GM21737 (cell line): ENCODE measurements at regions not wholly inside any gene's neighbourhood (a gene's known extent, or its start where the extent isn't known, plus 50 kb on each side); places are given as distances from the start of the nearest gene placed in this dataset.
"Not testable (repeated sequence)": the region's sequence is repeated elsewhere in the genome, so short reads cannot be mapped to it uniquely, and the experiment has no call there.

Experiments used
- ATAC-seq: cut with Tn5 transposase; IDR thresholded peaks from one replicate; pipeline ENCODE4 v1.9.1; 2021; ENCODE audit warnings: mild to moderate bottlenecking, moderate library complexity; ENCODE audit not compliant: unreplicated experiment

DNA sequence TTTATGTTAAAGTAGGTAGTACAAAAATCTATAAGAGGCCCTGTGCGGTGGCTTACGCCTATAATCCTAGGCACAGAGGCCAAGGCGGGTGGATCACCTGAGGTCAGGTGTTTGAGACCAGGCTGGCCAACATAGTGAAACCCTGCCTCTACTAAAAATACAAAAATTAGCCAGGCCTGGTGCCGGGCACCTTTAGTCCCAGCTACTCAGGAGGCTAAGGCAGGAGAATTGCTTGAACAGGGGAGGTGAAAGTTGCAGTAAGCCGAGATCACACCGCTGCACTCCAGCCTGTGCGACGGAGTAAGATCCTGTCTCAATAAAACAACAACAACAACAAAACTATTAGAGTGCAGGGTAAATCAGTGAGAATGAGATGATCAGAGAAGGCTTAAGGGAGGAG lies 634.5 kb downstream of the NR2F1-AS1 start:
- ATAC-seq, result no peak

DNA sequence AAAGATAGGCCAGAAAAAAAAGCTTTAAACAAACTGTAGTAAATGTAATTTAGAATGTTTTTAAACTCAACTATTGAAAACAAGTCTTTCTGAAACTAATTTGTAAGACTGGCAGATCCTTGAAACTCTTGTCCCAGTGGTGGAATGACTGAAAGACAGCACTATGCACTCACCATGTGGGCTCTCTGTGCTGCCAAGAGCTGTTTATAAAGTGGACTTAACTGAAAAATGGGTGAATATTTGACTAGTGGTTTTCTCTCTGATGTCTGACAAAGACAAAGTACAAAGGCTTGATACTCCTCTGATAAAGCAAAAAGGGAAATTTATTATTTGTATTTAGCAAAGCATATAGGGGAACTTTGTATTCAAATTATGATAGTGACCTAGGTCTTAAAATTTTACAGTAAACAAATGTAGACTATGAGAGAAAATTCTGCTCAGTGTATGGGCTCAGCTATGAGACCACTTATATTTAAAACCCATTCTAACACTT lies 635.4 kb downstream of the NR2F1-AS1 start:
- ATAC-seq, result no peak

- ATAC-seq, result no peak
Observed at GRCh38 chr5:92944903-92945604, 636.0 kb downstream of the NR2F1-AS1 start.

GRCh38 chr5:92944337-92944736 lies 636.7 kb downstream of the NR2F1-AS1 start:
- no peak for ATAC-seq

GRCh38 chr5:92942762-92943161 lies 638.3 kb downstream of the NR2F1-AS1 start:
- ATAC-seq, result no peak

- ATAC-seq, result no peak
Observed at GRCh38 chr5:92941806-92942205, 639.2 kb downstream of the NR2F1-AS1 start.

DNA sequence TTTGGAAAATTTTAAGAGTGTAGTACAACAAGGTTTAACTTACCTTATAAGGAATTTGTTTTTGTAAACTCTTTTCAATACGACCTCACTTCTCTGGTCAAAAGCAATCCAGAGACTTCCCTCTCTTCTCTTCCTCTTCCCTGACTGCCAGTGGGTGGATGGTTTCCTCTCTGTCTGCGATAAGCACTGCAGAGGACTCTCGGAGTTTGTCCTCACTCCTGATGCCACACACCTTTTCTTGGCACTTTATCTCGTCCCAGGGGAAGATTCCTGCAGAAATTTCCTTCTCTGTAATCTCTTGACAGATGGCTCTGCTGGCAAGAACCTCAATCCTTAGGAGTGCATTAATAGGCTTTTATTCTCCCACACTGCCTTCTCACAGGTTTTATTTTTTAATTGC lies 641.6 kb downstream of the NR2F1-AS1 start:
- ATAC-seq, result no peak

- not testable (repeated sequence) for ATAC-seq
Observed at GRCh38 chr5:92937396-92937795, 643.6 kb downstream of the NR2F1-AS1 start.

- ATAC-seq, result no peak
Observed at GRCh38 chr5:92930057-92930456, 651.0 kb downstream of the NR2F1-AS1 start.

DNA sequence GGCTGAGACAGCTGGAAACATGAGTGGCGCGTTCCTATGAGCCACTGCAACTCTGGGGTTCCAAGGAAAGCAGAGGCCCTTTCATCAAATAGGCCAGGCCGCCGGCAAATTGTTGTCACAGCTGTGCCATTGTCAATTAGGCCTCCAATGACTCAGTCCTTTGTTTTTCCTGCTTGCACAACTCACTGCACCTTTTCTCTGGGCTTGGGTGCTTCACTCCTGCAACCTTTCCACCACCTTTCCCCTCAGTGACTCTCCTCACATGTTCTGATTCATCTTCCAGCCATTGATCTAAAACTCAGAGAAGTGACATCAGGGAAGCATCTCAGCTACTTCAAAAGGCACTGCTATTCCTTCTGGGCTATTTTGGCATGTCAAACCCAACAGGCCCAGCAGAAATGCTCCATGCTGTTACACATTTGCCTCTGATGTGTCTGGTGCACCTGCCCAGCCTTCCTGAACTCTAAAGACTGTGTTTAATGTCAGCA lies 653.7 kb downstream of the NR2F1-AS1 start:
- no peak for ATAC-seq

- no peak for ATAC-seq
Observed at GRCh38 chr5:92923885-92924284, 657.1 kb downstream of the NR2F1-AS1 start.

DNA sequence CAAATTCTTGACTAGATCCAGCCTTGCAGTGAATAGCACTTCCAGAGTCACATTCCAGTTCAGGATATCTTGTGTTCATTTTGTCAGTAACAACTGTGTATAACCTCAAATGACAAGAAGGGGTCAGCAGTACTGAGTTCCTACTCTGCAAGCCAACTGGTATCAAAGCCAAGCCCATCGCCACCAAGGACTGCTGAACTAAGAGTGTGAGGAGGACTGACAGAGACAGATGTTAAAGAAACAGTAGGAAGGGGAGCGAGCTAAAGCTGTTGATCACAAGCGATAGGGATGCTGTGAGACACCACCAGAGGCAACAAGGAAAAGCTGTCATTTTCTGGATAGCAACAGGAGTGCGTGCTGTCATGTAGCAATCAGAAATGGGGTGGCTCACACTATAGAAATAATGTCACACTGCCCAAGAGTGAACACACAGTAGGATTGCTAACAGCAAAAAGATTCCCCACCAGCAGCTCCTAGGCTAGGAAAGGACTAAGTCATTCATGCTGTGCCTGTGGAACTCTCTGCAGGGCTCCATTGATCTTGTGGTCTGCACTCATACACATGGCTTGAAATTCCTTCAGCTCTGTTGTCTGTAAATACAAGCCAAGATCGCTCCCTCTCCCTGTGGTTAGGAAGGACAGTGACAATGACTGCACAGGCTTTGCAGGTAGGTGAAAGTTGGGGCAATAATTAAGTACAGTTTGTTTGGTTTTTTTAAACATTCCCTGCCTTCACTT lies 658.6 kb downstream of the NR2F1-AS1 start:
- no peak for ATAC-seq

- ATAC-seq, result no peak
Observed at GRCh38 chr5:92917044-92917443, 664.0 kb downstream of the NR2F1-AS1 start.

- ATAC-seq, result no peak
Observed at GRCh38 chr5:92916036-92916435, 665.0 kb downstream of the NR2F1-AS1 start.

- no peak for ATAC-seq
Observed at GRCh38 chr5:92912283-92912682, 668.7 kb downstream of the NR2F1-AS1 start.

GRCh38 chr5:92911851-92912250 lies 669.2 kb downstream of the NR2F1-AS1 start:
- ATAC-seq, result no peak

- ATAC-seq, result no peak
Observed at GRCh38 chr5:92911293-92911692, 669.7 kb downstream of the NR2F1-AS1 start.

DNA sequence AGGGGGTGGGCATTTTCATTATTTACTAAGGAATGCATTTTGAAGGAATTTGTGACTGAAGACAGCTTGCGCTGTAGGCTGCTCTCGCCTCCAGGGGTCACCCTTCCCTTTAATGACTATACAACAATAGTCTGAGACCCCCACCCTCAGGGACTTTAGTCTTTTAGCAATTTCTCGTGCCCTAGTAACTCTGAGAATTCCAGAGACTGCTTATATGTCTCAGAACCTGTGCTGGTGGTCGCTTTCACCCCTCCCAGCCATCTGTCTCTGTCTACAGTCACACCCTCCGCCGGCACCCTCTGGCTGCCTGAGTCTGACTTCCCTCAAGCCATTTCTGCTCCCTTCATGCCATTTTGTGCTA lies 671.4 kb downstream of the NR2F1-AS1 start:
- no peak for ATAC-seq

DNA sequence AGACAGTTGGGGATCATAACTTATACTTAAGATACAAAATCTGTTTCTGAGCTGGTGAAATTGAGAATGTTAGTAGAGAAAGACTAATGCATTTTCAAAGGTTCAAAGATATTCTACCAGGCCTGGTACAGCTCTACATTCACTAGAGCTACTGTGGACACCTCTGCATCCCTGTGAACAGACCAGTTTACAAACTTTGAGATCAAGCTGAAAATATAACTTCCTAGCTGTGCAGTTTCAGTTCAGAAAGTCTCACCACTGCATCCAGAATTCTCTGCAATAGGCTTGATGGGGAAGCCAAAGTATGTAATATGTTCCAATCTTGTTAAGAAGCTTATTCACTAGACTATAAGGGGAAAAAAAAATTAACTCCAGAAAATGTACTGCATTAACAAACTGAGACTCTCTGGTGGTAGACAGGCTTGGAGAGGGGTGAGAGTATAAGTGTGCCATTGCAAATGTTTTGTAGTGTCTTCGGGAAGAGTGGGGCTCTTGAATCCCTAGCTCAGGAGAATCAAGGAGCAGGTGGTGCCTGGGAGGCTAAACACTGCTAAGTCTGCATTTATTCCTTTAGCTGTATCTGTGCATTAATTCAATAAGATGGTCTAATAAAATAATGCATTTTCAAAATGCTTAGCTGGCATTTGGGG lies 671.9 kb downstream of the NR2F1-AS1 start:
- no peak for ATAC-seq

DNA sequence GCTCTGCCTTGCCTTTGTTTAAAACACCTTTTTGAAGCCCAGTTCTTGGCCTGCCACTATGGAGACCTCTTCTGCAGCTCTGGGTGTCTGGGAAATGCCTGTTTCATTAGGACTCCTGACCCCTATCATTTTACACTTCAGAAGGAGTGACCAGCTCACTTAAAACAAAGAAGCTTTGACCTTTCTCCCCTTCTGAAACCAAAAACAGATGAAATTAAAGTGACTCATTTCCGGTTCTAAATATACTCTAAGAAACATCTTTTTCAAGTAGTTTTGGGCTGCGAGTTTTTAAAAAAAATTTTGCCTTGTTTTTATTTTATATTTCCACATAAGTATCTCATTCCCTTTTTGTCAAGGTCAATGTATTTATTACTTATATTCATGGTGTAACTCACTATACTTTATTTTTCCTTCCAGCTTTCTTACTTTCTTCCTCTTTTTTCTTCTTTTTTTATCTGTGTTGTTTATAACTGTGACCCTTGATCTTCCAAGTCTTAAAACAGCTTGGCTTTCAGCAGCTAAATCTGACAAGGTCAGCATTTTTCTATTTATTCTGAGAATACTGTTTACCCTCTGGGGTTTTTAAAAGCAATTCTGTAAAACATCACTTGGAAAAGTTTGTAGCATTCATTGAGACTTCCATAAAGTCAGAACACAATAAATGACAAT lies 672.9 kb downstream of the NR2F1-AS1 start:
- no peak for ATAC-seq

DNA sequence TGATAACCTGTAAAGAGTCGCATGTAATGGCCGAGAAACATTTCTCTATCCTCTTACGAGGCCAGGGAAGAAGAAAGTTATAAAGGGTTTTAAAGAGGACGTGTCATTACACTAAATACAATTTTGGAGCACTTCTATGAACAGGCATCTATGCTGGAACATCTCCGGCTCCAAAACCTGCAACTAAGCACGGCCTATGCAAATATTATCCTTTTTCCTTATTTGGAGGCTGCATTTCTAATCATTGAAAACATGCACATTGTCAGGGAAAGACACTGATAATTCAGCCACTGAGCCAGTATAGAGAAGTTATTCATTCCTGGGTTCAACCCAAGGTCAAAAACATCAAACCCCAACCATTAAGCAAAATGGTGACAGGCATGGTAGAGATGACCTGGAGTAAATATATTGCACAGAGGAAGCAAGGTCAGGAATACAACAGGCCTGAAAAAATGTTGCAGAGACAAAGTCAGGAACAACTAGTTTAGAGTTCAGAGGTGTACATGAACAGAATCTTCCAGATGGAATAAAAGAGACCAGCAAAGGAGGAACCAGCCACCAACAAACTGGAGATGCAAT lies 674.1 kb downstream of the NR2F1-AS1 start:
- ATAC-seq, result no peak
